Nephron progenitor cell (in vitro differentiated cells): ENCODE measurements at regions not wholly inside any gene's neighbourhood (a gene's known extent, or its start where the extent isn't known, plus 50 kb on each side); places are given as distances from the start of the nearest gene placed in this dataset.

Source experiments
- DNase-seq: peaks from one replicate; pipeline ENCODE4 v3.0.0; 2021
- H3K27ac Mint-ChIP-seq: 2 replicates; pipeline ENCODE4 v1.8.0; 2021; ENCODE audit warnings: mild to moderate bottlenecking, moderate library complexity, mixed read lengths
- H3K27me3 Mint-ChIP-seq: 2 replicates; pipeline ENCODE4 v1.8.0; 2021; ENCODE audit warnings: mild to moderate bottlenecking, low read depth, mixed read lengths; ENCODE audit not compliant: poor library complexity
- H3K36me3 Mint-ChIP-seq: 2 replicates; pipeline ENCODE4 v1.8.0; 2021; ENCODE audit warnings: low read depth, mixed read lengths
- H3K4me1 Mint-ChIP-seq: 2 replicates; pipeline ENCODE4 v1.8.0; 2021; ENCODE audit warnings: mixed read lengths
- H3K4me3 Mint-ChIP-seq: 2 replicates; pipeline ENCODE4 v1.8.0; 2021; ENCODE audit warnings: mild to moderate bottlenecking, moderate library complexity, mixed read lengths
- H3K9me3 Mint-ChIP-seq: 2 replicates; pipeline ENCODE4 v1.8.0; 2021; ENCODE audit warnings: mild to moderate bottlenecking, moderate library complexity, mixed read lengths
- TF ChIP-seq, protein P1 (sequence below): fragments of 200-600 bp; sonication (generic); IDR thresholded peaks from 2 replicates; pipeline ENCODE4 v1.5.0; 2021; ENCODE audit warnings: antibody characterized with exemption

GRCh38 chr2:41151746-41152145, 699.9 kb upstream of the SLC8A1 start:
- no peak overlapping the region for H3K4me3 Mint-ChIP-seq
- H3K9me3 Mint-ChIP-seq: no peaks in the 10 kb centered on the region
- H3K4me1 Mint-ChIP-seq: no peaks in the 10 kb centered on the region
- TF ChIP-seq, protein P1, sequence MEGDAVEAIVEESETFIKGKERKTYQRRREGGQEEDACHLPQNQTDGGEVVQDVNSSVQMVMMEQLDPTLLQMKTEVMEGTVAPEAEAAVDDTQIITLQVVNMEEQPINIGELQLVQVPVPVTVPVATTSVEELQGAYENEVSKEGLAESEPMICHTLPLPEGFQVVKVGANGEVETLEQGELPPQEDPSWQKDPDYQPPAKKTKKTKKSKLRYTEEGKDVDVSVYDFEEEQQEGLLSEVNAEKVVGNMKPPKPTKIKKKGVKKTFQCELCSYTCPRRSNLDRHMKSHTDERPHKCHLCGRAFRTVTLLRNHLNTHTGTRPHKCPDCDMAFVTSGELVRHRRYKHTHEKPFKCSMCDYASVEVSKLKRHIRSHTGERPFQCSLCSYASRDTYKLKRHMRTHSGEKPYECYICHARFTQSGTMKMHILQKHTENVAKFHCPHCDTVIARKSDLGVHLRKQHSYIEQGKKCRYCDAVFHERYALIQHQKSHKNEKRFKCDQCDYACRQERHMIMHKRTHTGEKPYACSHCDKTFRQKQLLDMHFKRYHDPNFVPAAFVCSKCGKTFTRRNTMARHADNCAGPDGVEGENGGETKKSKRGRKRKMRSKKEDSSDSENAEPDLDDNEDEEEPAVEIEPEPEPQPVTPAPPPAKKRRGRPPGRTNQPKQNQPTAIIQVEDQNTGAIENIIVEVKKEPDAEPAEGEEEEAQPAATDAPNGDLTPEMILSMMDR: no peak
- DNase-seq: no peak
- no peaks in the 10 kb centered on the region for H3K27me3 Mint-ChIP-seq
- no peaks in the 10 kb centered on the region for H3K36me3 Mint-ChIP-seq
- no peak overlapping the region for H3K27ac Mint-ChIP-seq

- Mint-ChIP-seq H3K27ac (no peak overlapping the region), H3K36me3 (no peaks in the 10 kb centered on the region), H3K4me3 (no peak overlapping the region), H3K9me3 (no peaks in the 10 kb centered on the region), H3K4me1 (no peaks in the 10 kb centered on the region), H3K27me3 (no peaks in the 10 kb centered on the region)
- DNase-seq: no peak
- TF ChIP-seq, protein P1: no peak
Observed at GRCh38 chr2:41152318-41152717, 700.4 kb upstream of the SLC8A1 start.

DNA sequence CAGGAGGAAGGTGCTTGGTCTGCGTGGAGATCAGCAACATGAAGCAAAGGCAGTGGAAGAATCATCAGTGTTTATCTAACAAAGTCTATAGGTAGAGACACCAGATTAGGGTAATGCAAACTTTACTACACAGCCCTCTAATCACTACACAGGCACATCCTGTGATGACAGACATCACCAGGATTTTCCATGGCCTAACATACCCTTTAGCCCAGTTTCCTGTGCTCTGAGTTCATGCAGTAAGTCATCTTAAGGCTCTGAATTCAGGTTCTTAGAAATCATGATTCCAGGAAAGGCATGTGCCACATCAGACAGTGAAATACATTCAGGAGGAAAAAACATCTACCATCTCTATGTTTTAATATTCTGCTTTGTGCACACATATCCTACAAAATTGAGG, 708.5 kb upstream of the SLC8A1 start:
- Mint-ChIP-seq H3K4me1 (no peaks in the 10 kb centered on the region), H3K27ac (no peak overlapping the region), H3K9me3 (no peaks in the 10 kb centered on the region), H3K4me3 (no peak overlapping the region), H3K27me3 (no peaks in the 10 kb centered on the region), H3K36me3 (no peaks in the 10 kb centered on the region)
- DNase-seq: no peak
- TF ChIP-seq, protein P1: no peak

DNA sequence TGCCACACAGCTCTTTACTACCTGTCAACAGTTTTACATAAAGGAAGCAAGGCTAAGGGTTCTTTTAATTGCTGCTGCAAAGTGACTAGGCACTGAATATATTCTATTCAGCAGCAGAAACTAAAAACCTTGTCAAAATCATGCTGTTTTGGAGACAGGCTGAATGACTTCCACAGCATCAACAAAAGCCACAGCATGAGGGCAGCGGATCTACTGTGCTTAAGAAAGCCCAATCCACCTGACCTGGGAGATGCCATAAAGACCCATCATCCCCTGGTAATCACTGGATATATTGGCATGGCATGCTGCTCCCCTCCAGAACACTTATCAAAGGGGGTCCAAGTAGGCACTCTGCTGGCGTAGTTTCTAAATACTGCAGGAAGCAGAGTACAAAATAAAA, 715.1 kb upstream of the SLC8A1 start:
- Mint-ChIP-seq H3K9me3 (no peaks in the 10 kb centered on the region), H3K27ac (no peak overlapping the region), H3K27me3 (no peaks in the 10 kb centered on the region), H3K36me3 (no peaks in the 10 kb centered on the region), H3K4me1 (no peaks in the 10 kb centered on the region), H3K4me3 (no peak overlapping the region)
- no peak for DNase-seq
- TF ChIP-seq, protein P1: no peak

DNA sequence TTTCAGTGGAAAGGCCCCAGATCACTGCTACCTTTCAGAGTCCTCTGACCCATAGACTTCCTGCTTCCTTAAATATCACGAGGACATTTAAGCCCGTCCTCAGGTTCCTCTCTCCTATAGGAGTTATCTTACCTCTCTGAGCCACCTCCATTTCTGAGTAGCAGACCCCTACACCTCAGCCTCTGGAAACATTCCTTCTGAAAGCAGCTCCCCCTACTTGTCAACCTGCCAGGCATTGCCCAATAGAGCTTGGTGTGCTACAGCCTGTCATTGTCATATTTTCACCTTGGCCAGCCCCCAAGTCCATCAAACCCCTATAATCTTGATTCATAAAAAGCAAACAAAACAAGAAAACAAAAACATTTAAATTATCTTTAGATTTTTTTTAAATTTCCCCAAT, 717.9 kb upstream of the SLC8A1 start:
- H3K27ac Mint-ChIP-seq: no peak overlapping the region

GRCh38 chr2:41170589-41170988, 718.7 kb upstream of the SLC8A1 start:
- no peaks in the 10 kb centered on the region for H3K4me1 Mint-ChIP-seq
- TF ChIP-seq, protein P1: no peak
- H3K27me3 Mint-ChIP-seq: no peaks in the 10 kb centered on the region
- no peak overlapping the region for H3K4me3 Mint-ChIP-seq
- H3K9me3 Mint-ChIP-seq: no peaks in the 10 kb centered on the region
- DNase-seq: no peak
- H3K36me3 Mint-ChIP-seq: no peaks in the 10 kb centered on the region
- no peak overlapping the region for H3K27ac Mint-ChIP-seq

More for the DNA sequence above, 717.9 kb upstream of the SLC8A1 start:
- Mint-ChIP-seq H3K4me1 (no peaks in the 10 kb centered on the region), H3K4me3 (no peak overlapping the region), H3K27me3 (no peaks in the 10 kb centered on the region), H3K36me3 (no peaks in the 10 kb centered on the region), H3K9me3 (no peaks in the 10 kb centered on the region)
- TF ChIP-seq, protein P1: no peak
- DNase-seq: no peak
